CD4-positive, CD25-positive, alpha-beta regulatory T cell (primary cell): ENCODE measurements at regions not wholly inside any gene's neighbourhood (a gene's known extent, or its start where the extent isn't known, plus 50 kb on each side); places are given as distances from the start of the nearest gene placed in this dataset.

Experiments
- ATAC-seq, 2 donors: fragments of 150-1000 bp; cut with Tn5 transposase; one replicate each; pipeline ENCODE4 v1.10.0; 2021; ENCODE audit warnings: low read depth in 2 of 2, moderate number of reproducible peaks in 2 of 2, moderate library complexity in 1 of 2
- DNase-seq, 3 donors: peaks; one replicate each; pipeline versions ENCODE4 v3.0.0 to v3.0.0-alpha.2; 2012 to 2022; ENCODE audit warnings: mixed read lengths in 1 of 3
- H3K27ac ChIP-seq: one replicate; pipeline ENCODE4 v1.7.0; 2013; ENCODE audit warnings: mild to moderate bottlenecking, low read length; ENCODE audit not compliant: insufficient read depth, poor library complexity, severe bottlenecking
- H3K27me3 ChIP-seq: one replicate; pipeline ENCODE4 v1.7.0; 2013; ENCODE audit warnings: low read length; ENCODE audit not compliant: control insufficient read depth, insufficient read depth
- H3K36me3 ChIP-seq: one replicate; pipeline ENCODE4 v1.7.0; 2013; ENCODE audit warnings: mild to moderate bottlenecking, low read length, moderate library complexity; ENCODE audit not compliant: control insufficient read depth, insufficient read depth
- H3K4me1 ChIP-seq: 2 replicates; pipeline ENCODE4 v1.7.0; 2013; ENCODE audit warnings: mild to moderate bottlenecking, low read length; ENCODE audit not compliant: insufficient read depth, control insufficient read depth, poor library complexity, severe bottlenecking
- H3K4me3 ChIP-seq: one replicate; pipeline ENCODE4 v1.7.0; 2013; ENCODE audit warnings: low read depth, mild to moderate bottlenecking, low read length, moderate library complexity
- H3K9me3 ChIP-seq, 2 experiments: 1 replicate in 1 of 2; 2 replicates in 1 of 2; pipeline ENCODE4 v1.7.0; 2013; ENCODE audit warnings: low read length in 2 of 2, mild to moderate bottlenecking in 1 of 2, moderate library complexity in 1 of 2; ENCODE audit not compliant: control insufficient read depth in 2 of 2
- H3K27ac Mint-ChIP-seq, 3 donors: one replicate each; pipeline ENCODE4 v1.8.0; 2020 to 2022; ENCODE audit warnings: mild to moderate bottlenecking in 3 of 3, mixed read lengths in 3 of 3, moderate library complexity in 2 of 3
- H3K27me3 Mint-ChIP-seq: one replicate; pipeline ENCODE4 v1.8.0; 2022; ENCODE audit warnings: mild to moderate bottlenecking, mixed read lengths
- H3K36me3 Mint-ChIP-seq: one replicate; pipeline ENCODE4 v1.8.0; 2020; ENCODE audit warnings: mixed read lengths
- H3K4me1 Mint-ChIP-seq, 4 donors: one replicate each; pipeline ENCODE4 v1.8.0; 2020 to 2022; ENCODE audit warnings: mixed read lengths in 4 of 4, mild to moderate bottlenecking in 1 of 4
- H3K4me3 Mint-ChIP-seq, 4 donors: one replicate each; pipeline ENCODE4 v1.8.0; 2020 to 2022; ENCODE audit warnings: mild to moderate bottlenecking in 4 of 4, mixed read lengths in 4 of 4, moderate library complexity in 3 of 4
- H3K9me3 Mint-ChIP-seq, 7 donors: one replicate each; pipeline ENCODE4 v1.8.0; 2020 to 2022; ENCODE audit warnings: mixed read lengths in 7 of 7, mild to moderate bottlenecking in 3 of 7, moderate library complexity in 2 of 7

DNA sequence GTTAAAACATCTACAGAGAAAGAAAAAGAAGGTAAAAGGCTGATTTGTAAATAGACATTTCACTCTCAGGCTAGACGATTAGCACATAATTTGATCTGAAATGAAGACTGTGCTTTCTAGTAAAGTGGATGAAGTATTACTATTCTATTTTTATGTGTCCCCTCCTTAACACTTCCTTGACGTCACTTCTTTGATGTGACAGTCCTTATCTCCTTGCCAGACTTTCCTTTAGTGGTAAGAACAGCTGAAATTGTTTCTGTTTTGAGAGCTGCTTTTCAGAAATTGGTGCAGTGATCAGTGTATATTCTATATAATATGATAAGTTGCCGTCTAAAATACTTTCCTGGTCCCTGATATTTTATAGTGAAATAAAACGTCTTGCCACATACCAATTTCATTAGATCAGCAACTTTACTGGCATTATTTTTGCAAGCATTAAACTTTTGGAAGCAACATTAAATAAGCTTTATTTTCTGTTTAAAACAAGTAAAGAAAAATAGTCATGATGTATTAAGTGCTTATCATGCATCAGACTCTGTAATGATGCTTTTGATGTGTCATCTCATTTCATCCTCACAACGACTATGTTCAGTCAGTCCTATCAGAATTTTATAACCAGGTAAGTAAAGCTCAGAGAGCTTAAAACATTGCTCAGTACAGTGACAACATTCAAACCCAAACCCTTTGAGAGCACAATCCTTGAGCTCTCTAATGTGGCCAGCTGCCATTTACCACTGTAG lies 210.3 kb upstream of the PCDH9 start:
- Mint-ChIP-seq H3K27me3 (no peaks in the 10 kb centered on the region), H3K27ac (no peak overlapping the region), H3K9me3 (peaks cover 0 to 20% (median 4%) of the 10 kb centered on the region in 7 donors), H3K36me3 (no peaks in the 10 kb centered on the region), H3K4me3 (no peak overlapping the region), H3K4me1 (no peaks in the 10 kb centered on the region)
- DNase-seq (no peak), ATAC-seq (no peak)
- peaks cover 0 to 2% of the 10 kb centered on the region in 2 experiments for H3K9me3 ChIP-seq
- no peaks in the 10 kb centered on the region for H3K27me3 ChIP-seq
- no peaks in the 10 kb centered on the region for H3K4me1 ChIP-seq
- no peak overlapping the region for H3K27ac ChIP-seq
- H3K36me3 ChIP-seq: no peaks in the 10 kb centered on the region
- H3K4me3 ChIP-seq: no peak overlapping the region

DNA sequence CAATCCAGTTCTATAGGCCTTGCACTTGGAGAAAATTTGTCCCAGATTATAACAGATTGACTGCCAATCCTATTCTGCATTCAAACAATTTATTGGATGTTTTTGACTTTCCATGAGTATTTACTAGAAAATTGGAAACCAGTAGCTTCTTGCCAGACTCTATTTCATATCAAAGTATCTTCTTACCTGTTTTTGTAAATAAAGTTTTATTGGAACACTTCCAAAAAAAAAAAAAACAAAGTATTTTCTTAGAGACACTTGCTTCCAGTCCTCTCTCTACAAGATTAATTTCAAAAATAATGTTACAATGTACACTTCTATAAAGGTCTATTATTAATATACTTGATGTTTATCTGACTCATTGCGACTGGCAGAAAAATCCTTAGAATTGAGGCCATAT lies 209.2 kb upstream of the PCDH9 start:
- Histone ChIP-seq H3K27me3 (no peaks in the 10 kb centered on the region), H3K27ac (no peak overlapping the region), H3K36me3 (no peaks in the 10 kb centered on the region), H3K9me3 (peaks cover 0 to 2% of the 10 kb centered on the region in 2 experiments), H3K4me3 (no peak overlapping the region), H3K4me1 (no peaks in the 10 kb centered on the region)
- peaks cover 0 to 20% (median 3%) of the 10 kb centered on the region in 7 donors for H3K9me3 Mint-ChIP-seq
- no peaks in the 10 kb centered on the region for H3K36me3 Mint-ChIP-seq
- DNase-seq (no peak), ATAC-seq (no peak)
- H3K27me3 Mint-ChIP-seq: no peaks in the 10 kb centered on the region
- no peak overlapping the region for H3K4me3 Mint-ChIP-seq
- H3K27ac Mint-ChIP-seq: no peak overlapping the region
- no peaks in the 10 kb centered on the region for H3K4me1 Mint-ChIP-seq

DNA sequence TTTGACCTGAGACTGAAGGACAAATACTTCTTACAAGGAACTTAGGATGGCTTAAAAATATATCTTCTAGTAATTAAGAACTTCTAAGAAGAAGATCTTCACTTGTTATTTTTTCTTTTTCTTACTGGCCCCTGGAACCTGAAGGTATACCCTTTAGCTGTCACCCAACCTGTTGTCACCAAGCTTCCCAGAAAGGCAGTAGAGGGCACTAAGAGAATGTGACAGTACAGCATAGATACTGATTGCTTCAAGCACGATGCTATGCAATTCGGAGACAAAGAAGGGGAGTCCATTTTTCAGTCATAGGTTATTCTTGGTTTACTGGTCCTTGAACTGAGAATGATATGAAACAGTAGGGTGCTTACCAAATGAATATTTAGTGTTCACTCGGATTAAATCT lies 208.3 kb upstream of the PCDH9 start:
- ATAC-seq: no peak
- Mint-ChIP-seq H3K4me3 (no peak overlapping the region), H3K27ac (no peak overlapping the region), H3K9me3 (peaks cover 0 to 20% (median 3%) of the 10 kb centered on the region in 7 donors), H3K27me3 (no peaks in the 10 kb centered on the region), H3K36me3 (no peaks in the 10 kb centered on the region), H3K4me1 (no peaks in the 10 kb centered on the region)
- no peaks in the 10 kb centered on the region for H3K36me3 ChIP-seq
- H3K4me1 ChIP-seq: no peaks in the 10 kb centered on the region
- no peak overlapping the region for H3K4me3 ChIP-seq
- H3K27ac ChIP-seq: no peak overlapping the region
- no peaks in the 10 kb centered on the region for H3K27me3 ChIP-seq
- peaks cover 0 to 2% of the 10 kb centered on the region in 2 experiments for H3K9me3 ChIP-seq
- DNase-seq: no peak

DNA sequence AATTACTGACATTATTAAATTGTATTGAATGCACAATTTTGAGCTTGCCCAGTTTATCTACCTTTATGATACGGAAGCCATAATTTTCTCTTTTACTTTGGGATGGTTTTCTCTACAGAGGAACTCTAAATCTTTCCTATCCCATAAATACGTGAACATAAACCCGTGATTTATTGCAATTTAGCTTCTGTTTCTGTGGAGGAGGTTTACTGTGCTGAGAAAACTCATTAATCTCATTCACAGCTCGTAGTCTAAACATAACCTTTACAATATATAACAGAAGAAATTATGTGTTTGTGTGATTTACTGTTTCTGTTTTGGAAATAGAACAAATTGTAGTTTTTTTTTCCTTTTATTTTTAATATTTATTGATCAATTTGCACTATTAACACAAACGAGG lies 207.1 kb upstream of the PCDH9 start:
- no peaks in the 10 kb centered on the region for H3K27me3 Mint-ChIP-seq
- peaks cover 0 to 2% of the 10 kb centered on the region in 2 experiments for H3K9me3 ChIP-seq
- no peak overlapping the region for H3K4me3 ChIP-seq
- H3K4me1 ChIP-seq: no peaks in the 10 kb centered on the region
- no peak overlapping the region for H3K27ac ChIP-seq
- no peak overlapping the region for H3K27ac Mint-ChIP-seq
- H3K4me1 Mint-ChIP-seq: no peaks in the 10 kb centered on the region
- no peak for DNase-seq
- no peaks in the 10 kb centered on the region for H3K36me3 Mint-ChIP-seq
- H3K9me3 Mint-ChIP-seq: peaks cover 0 to 15% (median 0%) of the 10 kb centered on the region in 7 donors
- no peak overlapping the region for H3K4me3 Mint-ChIP-seq
- H3K27me3 ChIP-seq: no peaks in the 10 kb centered on the region
- no peak for ATAC-seq
- H3K36me3 ChIP-seq: no peaks in the 10 kb centered on the region

DNA sequence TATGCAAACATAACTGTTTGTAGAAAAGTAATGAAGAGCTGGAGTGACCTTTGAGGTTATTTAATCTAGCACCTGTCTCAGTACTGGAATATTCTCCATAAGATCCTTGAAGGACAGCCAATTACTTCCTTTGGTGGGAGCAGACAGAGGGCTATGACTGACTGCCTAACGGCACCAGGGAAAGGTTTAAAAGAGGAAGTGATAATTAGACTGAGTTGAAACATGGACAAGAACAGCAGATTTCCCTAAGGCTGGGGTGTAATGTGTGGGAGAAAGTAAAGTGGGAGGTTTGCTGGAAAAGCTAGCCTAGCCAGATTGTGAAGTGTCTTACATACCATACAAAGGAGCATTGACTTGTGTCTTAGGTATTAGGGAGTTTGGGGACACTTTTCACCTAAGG lies 191.3 kb upstream of the PCDH9 start:
- H3K4me3 Mint-ChIP-seq: no peak overlapping the region
- peaks cover 3 to 9% (median 5%) of the 10 kb centered on the region in 7 donors for H3K9me3 Mint-ChIP-seq
- H3K27me3 Mint-ChIP-seq: no peaks in the 10 kb centered on the region
- H3K27me3 ChIP-seq: no peaks in the 10 kb centered on the region
- DNase-seq (no peak), ATAC-seq (no peak)
- no peaks in the 10 kb centered on the region for H3K4me1 ChIP-seq
- no peak overlapping the region for H3K4me3 ChIP-seq
- H3K4me1 Mint-ChIP-seq: no peaks in the 10 kb centered on the region
- H3K27ac ChIP-seq: no peak overlapping the region
- H3K9me3 ChIP-seq: peaks cover 0 to 2% of the 10 kb centered on the region in 2 experiments
- H3K36me3 Mint-ChIP-seq: no peaks in the 10 kb centered on the region
- H3K27ac Mint-ChIP-seq: no peak overlapping the region
- no peaks in the 10 kb centered on the region for H3K36me3 ChIP-seq

DNA sequence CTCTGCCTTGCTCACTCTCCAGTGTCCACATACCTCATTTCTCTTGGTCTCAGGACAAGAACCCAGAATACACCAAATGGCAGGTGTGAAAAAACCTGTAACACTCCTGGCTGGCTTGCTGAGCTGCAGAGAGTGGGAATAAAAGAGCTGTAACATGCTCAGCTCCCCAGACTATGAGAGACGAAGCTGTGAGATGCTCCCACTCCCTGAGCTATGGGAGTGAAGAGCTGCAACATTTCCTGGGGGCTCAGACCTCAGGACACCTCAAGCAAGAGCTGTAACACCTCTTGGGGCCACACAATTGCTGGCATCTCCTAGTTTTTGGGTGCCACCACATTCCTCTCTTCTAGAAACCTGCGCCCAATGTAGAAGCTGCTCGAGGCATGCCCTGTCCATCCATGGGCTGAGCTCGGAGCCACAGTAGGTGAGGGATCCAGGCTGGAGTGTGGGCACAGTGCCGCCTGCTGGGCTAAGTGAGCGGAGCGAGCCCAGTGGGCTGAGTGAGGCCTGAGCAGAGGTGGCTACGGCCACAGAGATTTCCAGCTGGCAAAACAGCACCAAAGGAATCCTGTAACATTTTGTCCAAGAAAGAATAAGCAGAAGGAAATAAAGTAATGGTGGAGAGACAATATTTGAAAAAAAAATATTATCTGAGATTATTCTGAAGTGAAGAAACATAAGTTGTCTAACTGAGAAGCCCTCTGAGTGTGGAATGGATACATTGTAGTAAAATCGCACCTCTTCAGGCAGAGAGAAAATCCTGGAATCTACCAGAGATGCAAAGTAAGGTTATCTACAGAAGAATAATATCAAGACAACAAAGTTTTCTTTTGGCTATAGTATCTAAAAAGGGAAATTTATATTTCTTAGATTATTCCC lies 186.2 kb upstream of the PCDH9 start:
- no peak overlapping the region for H3K27ac Mint-ChIP-seq
- Histone ChIP-seq H3K4me3 (no peak overlapping the region), H3K9me3 (peaks cover 0 to 6% of the 10 kb centered on the region in 2 experiments), H3K27ac (no peak overlapping the region), H3K4me1 (no peaks in the 10 kb centered on the region), H3K27me3 (no peaks in the 10 kb centered on the region), H3K36me3 (no peaks in the 10 kb centered on the region)
- no peaks in the 10 kb centered on the region for H3K36me3 Mint-ChIP-seq
- DNase-seq (no peak), ATAC-seq (no peak)
- H3K4me1 Mint-ChIP-seq: no peaks in the 10 kb centered on the region
- H3K9me3 Mint-ChIP-seq: peaks cover 5 to 15% (median 6%) of the 10 kb centered on the region in 7 donors
- no peak overlapping the region for H3K4me3 Mint-ChIP-seq
- no peaks in the 10 kb centered on the region for H3K27me3 Mint-ChIP-seq

DNA sequence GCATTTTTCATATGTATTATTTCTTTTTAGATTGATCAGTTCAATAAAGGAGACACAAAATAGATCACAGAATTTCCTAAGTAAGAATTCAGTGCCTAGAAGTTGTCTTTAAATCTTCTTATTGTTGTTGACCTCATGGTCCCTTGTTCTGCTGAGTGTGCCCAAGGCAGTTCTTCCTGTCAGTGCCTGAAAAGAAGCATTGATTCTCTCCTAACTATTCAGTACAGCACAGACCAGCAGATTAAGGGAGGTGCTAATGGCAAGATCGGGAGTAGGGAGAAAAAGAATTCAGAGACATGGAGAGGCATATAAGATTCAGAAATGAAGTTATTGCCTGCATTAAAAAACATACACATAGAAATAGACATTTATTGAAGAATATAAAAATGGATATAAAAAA lies 180.5 kb upstream of the PCDH9 start:
- DNase-seq (no peak), ATAC-seq (no peak)
- Mint-ChIP-seq H3K4me1 (no peaks in the 10 kb centered on the region), H3K27me3 (no peaks in the 10 kb centered on the region), H3K36me3 (no peaks in the 10 kb centered on the region), H3K27ac (no peak overlapping the region), H3K4me3 (no peak overlapping the region), H3K9me3 (peaks cover 0 to 11% (median 9%) of the 10 kb centered on the region in 7 donors)
- H3K27ac ChIP-seq: no peak overlapping the region
- no peaks in the 10 kb centered on the region for H3K9me3 ChIP-seq
- no peaks in the 10 kb centered on the region for H3K36me3 ChIP-seq
- no peaks in the 10 kb centered on the region for H3K27me3 ChIP-seq
- no peak overlapping the region for H3K4me3 ChIP-seq
- H3K4me1 ChIP-seq: no peaks in the 10 kb centered on the region
